ENCODE measurements at regions not wholly inside any gene's neighbourhood (a gene's known extent, or its start where the extent isn't known, plus 50 kb on each side); places are given as distances from the start of the nearest gene placed in this dataset.

DNA sequence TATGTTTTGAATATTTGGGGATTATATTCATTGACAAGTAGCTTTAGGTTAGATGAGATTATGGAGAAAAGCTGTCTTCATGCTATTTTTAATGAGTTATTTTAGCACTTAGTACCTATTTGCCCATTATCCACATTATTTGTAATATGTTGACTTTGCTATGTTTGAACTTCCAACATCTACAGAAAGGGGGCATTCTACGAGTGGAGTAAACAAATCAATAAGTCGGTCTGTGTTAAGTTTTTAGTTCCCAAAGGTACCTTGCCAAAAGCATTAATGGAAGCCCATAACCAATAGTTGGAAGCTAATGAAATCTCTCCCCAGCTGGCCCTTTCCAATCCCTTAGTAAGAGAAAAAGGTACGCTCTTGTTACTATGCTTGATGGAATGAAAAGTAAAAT, 250.0 kb upstream of the E2F7 start:
- Mint-ChIP-seq H3K27ac (no peak overlapping the region), H3K9me3 (peaks cover 0 to 2% (median 0%) of the 10 kb centered on the region in 7 donors), H3K27me3 (peaks cover 0 to 7% (median 0%) of the 10 kb centered on the region in 3 donors), H3K4me3 (no peak overlapping the region), H3K36me3 (no peaks in the 10 kb centered on the region), H3K4me1 (no peaks in the 10 kb centered on the region)
- ATAC-seq (ENCODE audit: low read depth in 2 of 2): no peak
- no peak for DNase-seq

DNA sequence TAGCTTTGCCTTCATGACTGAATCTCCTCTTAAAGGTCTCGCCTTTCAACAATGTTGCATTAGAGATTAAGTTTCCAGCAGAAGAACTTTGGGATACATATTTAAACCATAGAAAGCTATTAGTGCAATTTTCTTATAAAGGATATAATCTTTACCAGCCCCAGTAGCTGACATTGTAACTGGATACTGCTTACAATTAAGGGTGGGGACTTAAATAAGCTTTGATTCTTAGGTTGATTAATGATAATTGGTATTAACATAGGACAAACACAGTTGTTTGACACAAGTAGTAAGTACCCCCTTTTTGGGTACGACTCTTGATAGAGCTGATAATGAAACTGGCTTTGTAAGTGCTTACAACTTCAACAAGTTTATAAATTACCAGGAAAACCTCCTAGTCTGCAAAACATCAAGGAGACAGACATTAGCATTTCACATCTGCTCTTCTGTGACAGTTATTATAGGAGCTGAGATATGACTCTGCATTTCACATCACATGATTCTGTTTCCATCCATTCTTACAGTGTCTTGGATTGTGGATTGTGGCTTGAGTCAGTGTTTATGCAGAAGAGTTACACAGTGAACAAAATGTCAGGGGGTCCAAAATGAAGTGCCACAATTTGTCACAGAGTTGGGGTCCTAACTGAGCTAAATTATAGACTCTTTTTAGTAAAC, 249.1 kb upstream of the E2F7 start:
- no peak overlapping the region for H3K27ac Mint-ChIP-seq
- ATAC-seq (ENCODE audit: low read depth in 2 of 2) (no peak), DNase-seq (no peak)
- peaks cover 0 to 7% (median 0%) of the 10 kb centered on the region in 3 donors for H3K27me3 Mint-ChIP-seq
- H3K9me3 Mint-ChIP-seq: peaks cover 0 to 2% (median 0%) of the 10 kb centered on the region in 7 donors
- no peaks in the 10 kb centered on the region for H3K4me1 Mint-ChIP-seq
- no peak overlapping the region for H3K4me3 Mint-ChIP-seq
- H3K36me3 Mint-ChIP-seq: no peaks in the 10 kb centered on the region

DNA sequence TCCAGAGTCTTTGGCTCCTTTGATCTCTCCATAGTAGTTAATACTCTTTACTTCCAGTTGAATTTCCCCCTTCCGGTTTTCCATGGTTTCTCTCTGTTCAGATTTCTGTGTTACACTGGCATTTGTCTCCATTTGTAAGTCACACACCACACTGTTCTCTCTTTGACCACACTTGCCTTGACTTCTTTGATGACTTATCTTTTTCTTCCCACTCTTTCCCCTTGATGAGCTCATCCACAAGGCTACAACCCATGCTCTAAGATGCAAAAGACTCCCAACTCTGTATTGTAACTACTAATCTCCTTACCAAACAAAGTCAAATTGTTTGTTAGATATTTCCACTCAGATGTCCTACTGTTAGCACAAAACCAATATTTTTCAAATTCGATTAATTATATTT, 242.7 kb upstream of the E2F7 start:
- Mint-ChIP-seq H3K27ac (no peak overlapping the region), H3K4me3 (no peak overlapping the region), H3K9me3 (peaks cover 0 to 3% (median 0%) of the 10 kb centered on the region in 7 donors), H3K36me3 (no peaks in the 10 kb centered on the region), H3K27me3 (no peaks in the 10 kb centered on the region), H3K4me1 (no peaks in the 10 kb centered on the region)
- DNase-seq (no peak), ATAC-seq (ENCODE audit: low read depth in 2 of 2) (no peak)

DNA sequence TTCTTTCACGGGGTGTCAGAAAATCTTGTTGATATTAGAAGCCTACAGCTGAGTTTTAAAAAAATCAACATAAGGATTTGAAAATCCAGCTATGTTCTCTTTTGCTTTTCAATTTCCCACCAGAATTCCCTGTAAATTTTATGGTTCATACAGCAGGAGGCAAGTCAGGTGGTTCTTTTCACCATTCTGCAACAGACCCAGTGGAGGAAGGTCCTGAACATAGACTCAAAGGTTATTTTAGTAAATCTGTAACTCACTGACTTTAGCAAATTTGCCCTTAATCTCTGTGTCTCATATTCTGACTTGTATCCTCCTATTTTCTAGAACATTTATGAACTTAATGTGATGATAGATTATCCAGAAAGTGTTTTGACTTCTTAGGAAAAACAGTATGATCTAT, 235.4 kb upstream of the E2F7 start:
- Mint-ChIP-seq H3K4me1 (no peaks in the 10 kb centered on the region), H3K4me3 (no peak overlapping the region), H3K36me3 (no peaks in the 10 kb centered on the region), H3K27me3 (no peaks in the 10 kb centered on the region), H3K27ac (no peak overlapping the region), H3K9me3 (no peaks in the 10 kb centered on the region)
- ATAC-seq (ENCODE audit: low read depth in 2 of 2) (no peak), DNase-seq (no peak)

- Mint-ChIP-seq H3K27me3 (peaks cover 0 to 3% (median 0%) of the 10 kb centered on the region in 3 donors), H3K36me3 (no peaks in the 10 kb centered on the region), H3K4me3 (no peak overlapping the region), H3K4me1 (no peaks in the 10 kb centered on the region), H3K27ac (no peak overlapping the region), H3K9me3 (no peaks in the 10 kb centered on the region)
- no peak for ATAC-seq (ENCODE audit: low read depth in 2 of 2)
- DNase-seq: no peak
Observed at GRCh38 chr12:77299910-77300669, 234.7 kb upstream of the E2F7 start.

GRCh38 chr12:77299001-77299400, 233.6 kb upstream of the E2F7 start:
- no peak overlapping the region for H3K27ac Mint-ChIP-seq
- peaks cover 0 to 5% (median 0%) of the 10 kb centered on the region in 3 donors for H3K27me3 Mint-ChIP-seq
- ATAC-seq (ENCODE audit: low read depth in 2 of 2) (no peak), DNase-seq (no peak)
- no peaks in the 10 kb centered on the region for H3K4me1 Mint-ChIP-seq
- no peaks in the 10 kb centered on the region for H3K36me3 Mint-ChIP-seq
- no peaks in the 10 kb centered on the region for H3K9me3 Mint-ChIP-seq
- H3K4me3 Mint-ChIP-seq: no peak overlapping the region

DNA sequence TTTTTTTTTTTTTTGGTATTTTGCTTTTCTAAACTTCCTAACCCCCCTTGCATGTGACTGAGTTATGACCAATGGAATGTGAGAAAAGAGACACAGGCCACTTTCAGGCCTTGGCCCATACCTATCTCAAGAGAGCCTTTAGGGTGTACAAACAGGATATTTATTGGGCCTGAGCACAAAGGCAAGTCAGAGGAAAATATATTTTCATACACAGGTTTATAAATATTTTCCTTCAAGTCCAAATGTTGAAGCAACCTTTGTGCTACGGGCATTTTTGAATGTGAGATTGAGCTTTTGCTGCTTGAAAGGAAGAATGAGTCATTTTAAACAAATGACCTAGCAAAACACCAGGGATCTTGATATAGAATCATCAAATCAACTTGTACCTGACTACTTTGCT, 228.6 kb upstream of the E2F7 start:
- Mint-ChIP-seq H3K36me3 (no peaks in the 10 kb centered on the region), H3K27me3 (peaks cover 0 to 5% (median 0%) of the 10 kb centered on the region in 3 donors), H3K4me3 (no peak overlapping the region), H3K4me1 (no peaks in the 10 kb centered on the region), H3K9me3 (peaks cover 0 to 12% (median 0%) of the 10 kb centered on the region in 7 donors), H3K27ac (no peak overlapping the region)
- no peak for ATAC-seq (ENCODE audit: low read depth in 2 of 2)
- no peak for DNase-seq

DNA sequence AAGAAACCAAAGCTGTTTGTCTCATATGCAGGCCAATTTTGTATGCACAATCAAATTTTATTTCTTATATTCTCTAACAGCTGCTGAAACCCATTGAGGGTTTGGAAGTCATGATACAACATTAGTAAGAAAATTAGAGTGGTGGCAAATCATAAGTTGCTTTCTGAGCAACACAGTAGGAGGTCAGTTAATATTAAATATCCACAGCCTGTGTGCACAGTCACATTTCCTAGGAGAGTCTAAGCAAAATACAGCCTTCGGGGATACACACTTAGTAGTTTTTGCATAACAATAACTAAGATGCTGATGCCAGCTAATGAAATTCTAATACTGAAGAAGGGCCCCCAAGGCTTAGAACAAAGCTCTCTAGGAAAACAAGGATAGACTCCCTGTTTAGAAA, 209.6 kb upstream of the E2F7 start:
- H3K36me3 Mint-ChIP-seq: no peaks in the 10 kb centered on the region
- H3K27me3 Mint-ChIP-seq: peaks cover 0 to 4% (median 4%) of the 10 kb centered on the region in 3 donors
- DNase-seq (no peak), ATAC-seq (ENCODE audit: low read depth in 2 of 2) (no peak)
- H3K27ac Mint-ChIP-seq: no peak overlapping the region
- H3K4me3 Mint-ChIP-seq: no peak overlapping the region
- peaks cover 0 to 2% (median 0%) of the 10 kb centered on the region in 7 donors for H3K9me3 Mint-ChIP-seq
- H3K4me1 Mint-ChIP-seq: no peaks in the 10 kb centered on the region

DNA sequence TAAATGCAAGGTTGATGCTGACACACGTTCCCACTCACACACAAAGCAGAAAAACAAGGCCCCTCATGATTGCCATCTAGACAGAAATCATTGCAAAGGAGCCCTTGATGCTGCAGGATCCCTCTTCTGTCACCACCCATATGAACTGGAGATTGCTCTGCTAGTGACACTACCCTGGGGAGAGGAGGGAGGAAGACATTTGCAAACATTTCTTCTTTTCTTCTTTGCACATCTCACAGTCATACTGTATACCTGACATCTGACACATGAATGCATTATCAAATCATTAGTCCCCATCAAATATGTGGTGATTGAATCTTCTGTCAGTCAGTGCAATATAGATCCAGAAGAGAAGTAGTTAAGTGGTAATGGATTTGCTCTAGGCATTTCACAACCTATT, 208.5 kb upstream of the E2F7 start:
- no peaks in the 10 kb centered on the region for H3K4me1 Mint-ChIP-seq

GRCh38 chr12:77256956-77257355, 191.6 kb upstream of the E2F7 start:
- no peaks in the 10 kb centered on the region for H3K27me3 Mint-ChIP-seq
- H3K36me3 Mint-ChIP-seq: no peaks in the 10 kb centered on the region
- H3K4me1 Mint-ChIP-seq: no peaks in the 10 kb centered on the region
- no peak for ATAC-seq (ENCODE audit: low read depth in 2 of 2)
- H3K27ac Mint-ChIP-seq: no peak overlapping the region
- no peak overlapping the region for H3K4me3 Mint-ChIP-seq
- DNase-seq: no peak
- peaks cover 0 to 12% (median 3%) of the 10 kb centered on the region in 7 donors for H3K9me3 Mint-ChIP-seq

More for the DNA sequence above, 208.5 kb upstream of the E2F7 start:
- H3K36me3 Mint-ChIP-seq: no peaks in the 10 kb centered on the region
- H3K4me3 Mint-ChIP-seq: no peak overlapping the region
- peaks cover 0 to 2% (median 0%) of the 10 kb centered on the region in 7 donors for H3K9me3 Mint-ChIP-seq
- peaks cover 0 to 4% (median 4%) of the 10 kb centered on the region in 3 donors for H3K27me3 Mint-ChIP-seq
- no peak overlapping the region for H3K27ac Mint-ChIP-seq
- ATAC-seq (ENCODE audit: low read depth in 2 of 2): no peak
- no peak for DNase-seq

DNA sequence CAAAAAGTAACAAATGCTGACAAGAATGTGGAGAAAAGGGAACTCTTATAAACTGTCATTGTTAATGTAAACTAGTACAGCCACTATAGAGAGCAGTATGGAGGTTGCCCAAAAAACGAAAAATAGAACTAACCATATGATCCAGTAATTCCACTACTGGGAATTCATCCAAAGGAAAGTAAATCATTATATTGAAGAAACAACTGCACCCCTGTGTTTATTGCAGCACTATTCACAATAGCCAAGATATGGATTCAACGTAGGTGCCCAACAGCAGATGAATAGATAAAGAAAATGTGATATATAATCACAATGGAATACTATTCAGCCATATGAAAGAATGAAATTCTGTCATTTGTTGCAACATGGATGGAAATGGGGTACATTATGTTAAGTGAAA, 188.0 kb upstream of the E2F7 start:
- H3K4me3 Mint-ChIP-seq: no peak overlapping the region
- ATAC-seq (ENCODE audit: low read depth in 2 of 2) (no peak), DNase-seq (no peak)
- H3K9me3 Mint-ChIP-seq: peaks cover 0 to 4% (median 0%) of the 10 kb centered on the region in 7 donors
- no peaks in the 10 kb centered on the region for H3K36me3 Mint-ChIP-seq
- H3K27me3 Mint-ChIP-seq: peaks cover 0 to 4% (median 0%) of the 10 kb centered on the region in 3 donors
- no peaks in the 10 kb centered on the region for H3K4me1 Mint-ChIP-seq
- H3K27ac Mint-ChIP-seq: no peak overlapping the region

DNA sequence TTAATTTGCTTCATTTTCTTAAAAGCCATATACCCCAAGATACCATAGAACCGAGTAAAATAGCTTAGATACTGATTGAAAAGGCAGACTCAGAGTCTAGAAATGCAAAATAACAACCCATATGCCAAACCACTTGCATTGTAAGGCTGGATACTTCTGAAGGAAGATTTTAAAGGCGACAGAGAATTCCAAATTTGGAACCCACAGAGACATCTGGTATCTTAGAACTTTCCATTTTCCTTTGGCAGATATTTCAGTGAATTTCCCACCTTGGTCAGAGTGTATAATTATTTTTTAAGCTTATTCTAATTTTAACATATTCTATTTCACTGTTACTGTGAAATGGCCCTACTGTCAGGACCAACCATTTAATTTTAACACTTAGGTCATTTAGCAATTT, 186.4 kb upstream of the E2F7 start:
- Mint-ChIP-seq H3K9me3 (peaks cover 0 to 5% (median 0%) of the 10 kb centered on the region in 7 donors), H3K27ac (no peak overlapping the region), H3K36me3 (no peaks in the 10 kb centered on the region), H3K4me1 (no peaks in the 10 kb centered on the region), H3K4me3 (no peak overlapping the region), H3K27me3 (peaks cover 0 to 4% (median 0%) of the 10 kb centered on the region in 3 donors)
- DNase-seq: no peak
- ATAC-seq (ENCODE audit: low read depth in 2 of 2): no peak

DNA sequence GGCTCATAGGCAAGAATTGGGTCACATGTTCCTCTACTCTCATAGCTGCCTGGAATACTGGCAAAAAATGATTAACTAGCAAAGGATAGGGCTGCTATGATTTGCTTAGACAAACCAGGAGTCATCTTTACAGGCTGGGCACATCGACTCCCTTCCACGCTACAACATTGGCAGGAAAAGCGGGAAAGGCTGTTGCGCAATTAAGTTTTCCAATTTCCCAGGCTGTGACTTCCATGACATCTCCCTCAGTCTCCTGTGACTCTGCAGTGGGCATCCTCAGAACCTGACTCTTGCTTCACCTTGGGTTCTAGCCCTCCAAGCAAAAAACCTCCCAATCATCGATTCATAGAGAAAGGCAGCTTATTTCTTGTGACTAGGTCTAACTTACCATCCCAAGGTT, 184.5 kb upstream of the E2F7 start:
- Mint-ChIP-seq H3K36me3 (no peaks in the 10 kb centered on the region), H3K4me1 (no peaks in the 10 kb centered on the region), H3K9me3 (peaks cover 0 to 5% (median 0%) of the 10 kb centered on the region in 7 donors)

DNA sequence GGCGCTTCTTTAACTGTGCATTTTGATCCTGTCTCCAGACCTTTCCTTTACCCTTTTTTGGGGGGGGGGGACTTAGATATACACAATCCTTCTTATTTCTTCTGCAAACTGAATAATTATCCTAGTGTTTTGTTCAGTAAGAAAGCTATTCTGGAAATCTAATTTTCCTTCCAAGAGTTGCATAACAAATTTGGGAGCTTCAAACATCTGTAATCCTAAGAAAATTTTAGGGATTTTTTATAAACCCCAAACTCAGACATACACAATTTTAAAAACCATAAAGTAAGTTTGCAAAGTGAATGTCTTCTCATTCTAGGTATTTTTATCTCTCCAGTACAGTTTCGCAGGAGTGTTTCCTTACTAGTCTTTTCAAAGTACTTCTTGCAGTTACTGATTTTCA, 182.7 kb upstream of the E2F7 start:
- peaks cover 0 to 4% (median 3%) of the 10 kb centered on the region in 3 donors for H3K27me3 Mint-ChIP-seq
- no peak overlapping the region for H3K4me3 Mint-ChIP-seq
- no peak for DNase-seq
- no peaks in the 10 kb centered on the region for H3K4me1 Mint-ChIP-seq
- H3K36me3 Mint-ChIP-seq: no peaks in the 10 kb centered on the region
- peaks cover 0 to 5% (median 0%) of the 10 kb centered on the region in 7 donors for H3K9me3 Mint-ChIP-seq
- H3K27ac Mint-ChIP-seq: no peak overlapping the region
- no peak for ATAC-seq (ENCODE audit: low read depth in 2 of 2)

More for the DNA sequence above, 184.5 kb upstream of the E2F7 start:
- ATAC-seq (ENCODE audit: low read depth in 2 of 2) (no peak), DNase-seq (no peak)
- no peak overlapping the region for H3K4me3 Mint-ChIP-seq
- peaks cover 0 to 4% (median 0%) of the 10 kb centered on the region in 3 donors for H3K27me3 Mint-ChIP-seq
- no peak overlapping the region for H3K27ac Mint-ChIP-seq
